ENCODE measurements at regions not wholly inside any gene's neighbourhood (a gene's known extent, or its start where the extent isn't known, plus 50 kb on each side); places are given as distances from the start of the nearest gene placed in this dataset.

GRCh38 chr2:6577960-6578359, 287.7 kb downstream of the CMPK2 start:
- 89% methylated on average over 1 of the region's 3 CpGs for WGBS (ENCODE audit: insufficient coverage)
- Histone ChIP-seq H3K27ac (ENCODE audit: low read depth, low read length) (no peak overlapping the region), H3K4me3 (ENCODE audit: low read depth, low read length) (no peak overlapping the region), H3K4me1 (ENCODE audit: control insufficient read depth, insufficient read depth, low read length) (no peaks in the 10 kb centered on the region), H3K9me3 (ENCODE audit: control insufficient read depth, insufficient read depth, low read length) (no peaks in the 10 kb centered on the region), H3K36me3 (ENCODE audit: control insufficient read depth, insufficient read depth, low read length) (no peaks in the 10 kb centered on the region), H3K27me3 (ENCODE audit: control insufficient read depth, insufficient read depth, low read length) (no peaks in the 10 kb centered on the region)
- no peak for DNase-seq (ENCODE audit: low read depth in 4 of 6, low spot score in 6 of 6)

- no peak overlapping the region for H3K4me3 ChIP-seq (ENCODE audit: low read depth, low read length)
- no peaks in the 10 kb centered on the region for H3K9me3 ChIP-seq (ENCODE audit: control insufficient read depth, insufficient read depth, low read length)
- DNase-seq (ENCODE audit: low read depth in 4 of 6, low spot score in 6 of 6), result peak in 2 of 6 donors; percentile 31 to 82
- no peaks in the 10 kb centered on the region for H3K36me3 ChIP-seq (ENCODE audit: control insufficient read depth, insufficient read depth, low read length)
- H3K27me3 ChIP-seq (ENCODE audit: control insufficient read depth, insufficient read depth, low read length), result no peaks in the 10 kb centered on the region
- H3K27ac ChIP-seq (ENCODE audit: low read depth, low read length), result no peak overlapping the region
- no CpG with 5 or more reads among the region's 4 CpGs for WGBS (ENCODE audit: insufficient coverage)
- H3K4me1 ChIP-seq (ENCODE audit: control insufficient read depth, insufficient read depth, low read length), result no peaks in the 10 kb centered on the region
Observed at GRCh38 chr2:6578416-6578815, 287.3 kb downstream of the CMPK2 start.

- Histone ChIP-seq H3K4me1 (ENCODE audit: control insufficient read depth, insufficient read depth, low read length) (no peaks in the 10 kb centered on the region), H3K9me3 (ENCODE audit: control insufficient read depth, insufficient read depth, low read length) (no peaks in the 10 kb centered on the region), H3K27me3 (ENCODE audit: control insufficient read depth, insufficient read depth, low read length) (no peaks in the 10 kb centered on the region), H3K36me3 (ENCODE audit: control insufficient read depth, insufficient read depth, low read length) (no peaks in the 10 kb centered on the region), H3K4me3 (ENCODE audit: low read depth, low read length) (no peak overlapping the region), H3K27ac (ENCODE audit: low read depth, low read length) (no peak overlapping the region)
- DNase-seq (ENCODE audit: low read depth in 4 of 6, low spot score in 6 of 6), result no peak
Observed at GRCh38 chr2:6579281-6579680, 286.4 kb downstream of the CMPK2 start.

- DNase-seq (ENCODE audit: low read depth in 4 of 6, low spot score in 6 of 6), result no peak
- Histone ChIP-seq H3K4me1 (ENCODE audit: control insufficient read depth, insufficient read depth, low read length) (no peaks in the 10 kb centered on the region), H3K27ac (ENCODE audit: low read depth, low read length) (no peak overlapping the region), H3K9me3 (ENCODE audit: control insufficient read depth, insufficient read depth, low read length) (no peaks in the 10 kb centered on the region), H3K27me3 (ENCODE audit: control insufficient read depth, insufficient read depth, low read length) (no peaks in the 10 kb centered on the region), H3K36me3 (ENCODE audit: control insufficient read depth, insufficient read depth, low read length) (no peaks in the 10 kb centered on the region), H3K4me3 (ENCODE audit: low read depth, low read length) (no peak overlapping the region)
- WGBS (ENCODE audit: insufficient coverage), result 93% methylated on average over 3 of the region's 4 CpGs
Observed at GRCh38 chr2:6580982-6581381, 284.7 kb downstream of the CMPK2 start.

GRCh38 chr2:6589150-6589549, 276.6 kb downstream of the CMPK2 start:
- no peak for DNase-seq (ENCODE audit: low read depth in 4 of 6, low spot score in 6 of 6)
- Histone ChIP-seq H3K4me3 (ENCODE audit: low read depth, low read length) (no peak overlapping the region), H3K4me1 (ENCODE audit: control insufficient read depth, insufficient read depth, low read length) (no peaks in the 10 kb centered on the region), H3K9me3 (ENCODE audit: control insufficient read depth, insufficient read depth, low read length) (no peaks in the 10 kb centered on the region), H3K36me3 (ENCODE audit: control insufficient read depth, insufficient read depth, low read length) (no peaks in the 10 kb centered on the region), H3K27ac (ENCODE audit: low read depth, low read length) (no peak overlapping the region), H3K27me3 (ENCODE audit: control insufficient read depth, insufficient read depth, low read length) (no peaks in the 10 kb centered on the region)
- WGBS (ENCODE audit: insufficient coverage), result 93% methylated on average over 5 of the region's 6 CpGs

GRCh38 chr2:6590442-6590841, 275.3 kb downstream of the CMPK2 start:
- Histone ChIP-seq H3K36me3 (ENCODE audit: control insufficient read depth, insufficient read depth, low read length) (no peaks in the 10 kb centered on the region), H3K4me3 (ENCODE audit: low read depth, low read length) (no peak overlapping the region), H3K4me1 (ENCODE audit: control insufficient read depth, insufficient read depth, low read length) (no peaks in the 10 kb centered on the region), H3K9me3 (ENCODE audit: control insufficient read depth, insufficient read depth, low read length) (no peaks in the 10 kb centered on the region), H3K27me3 (ENCODE audit: control insufficient read depth, insufficient read depth, low read length) (no peaks in the 10 kb centered on the region), H3K27ac (ENCODE audit: low read depth, low read length) (no peak overlapping the region)
- no peak for DNase-seq (ENCODE audit: low read depth in 4 of 6, low spot score in 6 of 6)
- WGBS (ENCODE audit: insufficient coverage), result 83% methylated on average over 1 of the region's 3 CpGs

GRCh38 chr2:6602471-6602870, 263.2 kb downstream of the CMPK2 start:
- no peak overlapping the region for H3K27ac ChIP-seq (ENCODE audit: low read depth, low read length)
- no peak overlapping the region for H3K4me3 ChIP-seq (ENCODE audit: low read depth, low read length)
- H3K4me1 ChIP-seq (ENCODE audit: control insufficient read depth, insufficient read depth, low read length), result no peaks in the 10 kb centered on the region
- no peak for DNase-seq (ENCODE audit: low read depth in 4 of 6, low spot score in 6 of 6)
- no peaks in the 10 kb centered on the region for H3K9me3 ChIP-seq (ENCODE audit: control insufficient read depth, insufficient read depth, low read length)
- WGBS (ENCODE audit: insufficient coverage), result 100% methylated on average over 1 of the region's 4 CpGs
- H3K36me3 ChIP-seq (ENCODE audit: control insufficient read depth, insufficient read depth, low read length), result no peaks in the 10 kb centered on the region
- no peaks in the 10 kb centered on the region for H3K27me3 ChIP-seq (ENCODE audit: control insufficient read depth, insufficient read depth, low read length)

GRCh38 chr2:6605836-6606505, 259.7 kb downstream of the CMPK2 start:
- Histone ChIP-seq H3K4me3 (ENCODE audit: low read depth, low read length) (no peak overlapping the region), H3K27me3 (ENCODE audit: control insufficient read depth, insufficient read depth, low read length) (no peaks in the 10 kb centered on the region), H3K27ac (ENCODE audit: low read depth, low read length) (no peak overlapping the region), H3K9me3 (ENCODE audit: control insufficient read depth, insufficient read depth, low read length) (no peaks in the 10 kb centered on the region), H3K36me3 (ENCODE audit: control insufficient read depth, insufficient read depth, low read length) (no peaks in the 10 kb centered on the region), H3K4me1 (ENCODE audit: control insufficient read depth, insufficient read depth, low read length) (no peaks in the 10 kb centered on the region)
- 40% methylated on average over 1 of the region's 7 CpGs for WGBS (ENCODE audit: insufficient coverage)
- peak in 5 of 6 donors; percentile 11 to 78 (median 21) for DNase-seq (ENCODE audit: low read depth in 4 of 6, low spot score in 6 of 6)

- WGBS (ENCODE audit: insufficient coverage), result 35% methylated on average over 3 of the region's 4 CpGs
Observed at GRCh38 chr2:6617794-6618193, 247.9 kb downstream of the CMPK2 start.

GRCh38 chr2:6618201-6618600, 247.5 kb downstream of the CMPK2 start:
- H3K27ac ChIP-seq (ENCODE audit: low read depth, low read length), result no peak overlapping the region
- H3K27me3 ChIP-seq (ENCODE audit: control insufficient read depth, insufficient read depth, low read length), result no peaks in the 10 kb centered on the region
- H3K4me3 ChIP-seq (ENCODE audit: low read depth, low read length), result no peak overlapping the region
- H3K9me3 ChIP-seq (ENCODE audit: control insufficient read depth, insufficient read depth, low read length), result no peaks in the 10 kb centered on the region
- H3K4me1 ChIP-seq (ENCODE audit: control insufficient read depth, insufficient read depth, low read length), result no peaks in the 10 kb centered on the region
- DNase-seq (ENCODE audit: low read depth in 4 of 6, low spot score in 6 of 6), result no peak
- WGBS (ENCODE audit: insufficient coverage), result 20% methylated on average over 1 of the region's 6 CpGs
- no peaks in the 10 kb centered on the region for H3K36me3 ChIP-seq (ENCODE audit: control insufficient read depth, insufficient read depth, low read length)

More at GRCh38 chr2:6617794-6618193, 247.9 kb downstream of the CMPK2 start:
- Histone ChIP-seq H3K9me3 (ENCODE audit: control insufficient read depth, insufficient read depth, low read length) (no peaks in the 10 kb centered on the region), H3K4me3 (ENCODE audit: low read depth, low read length) (no peak overlapping the region), H3K4me1 (ENCODE audit: control insufficient read depth, insufficient read depth, low read length) (no peaks in the 10 kb centered on the region), H3K27ac (ENCODE audit: low read depth, low read length) (no peak overlapping the region), H3K27me3 (ENCODE audit: control insufficient read depth, insufficient read depth, low read length) (no peaks in the 10 kb centered on the region), H3K36me3 (ENCODE audit: control insufficient read depth, insufficient read depth, low read length) (no peaks in the 10 kb centered on the region)
- peak in 1 of 6 donors; percentile 61 for DNase-seq (ENCODE audit: low read depth in 4 of 6, low spot score in 6 of 6)

Data from spinal cord (tissue), 9 donors.